GM13977 (cell line): ENCODE measurements at regions not wholly inside any gene's neighbourhood (a gene's known extent, or its start where the extent isn't known, plus 50 kb on each side); places are given as distances from the start of the nearest gene placed in this dataset.
"Not testable (repeated sequence)": the region's sequence is repeated elsewhere in the genome, so short reads cannot be mapped to it uniquely, and the experiment has no call there.

ENCODE experiments used
- DNase-seq: peaks from one replicate; pipeline ENCODE4 v3.0.0; 2012; ENCODE audit warnings: low spot score
- CTCF ChIP-seq: IDR thresholded peaks from 2 replicates; pipeline ENCODE4 v1.5.1; 2012; ENCODE audit warnings: mild to moderate bottlenecking, control low read depth; ENCODE audit not compliant: insufficient read depth; ENCODE audit errors: extremely low read depth, missing control alignments
- in situ Hi-C: fragments of 300-500 bp; cut with MboI; formaldehyde crosslinking; loops from one replicate; pipeline ENCODE4 v1.12.0; 2022; ENCODE audit warnings: low sequenced_read_pairs, low pct_unique_long_range_greater_than_20kb, mixed read lengths, inconsistent platforms; ENCODE audit not compliant: unreplicated experiment

GRCh38 chr12:116672842-116673516 lies 64.9 kb downstream of the SPRING1 start:
- in situ Hi-C loops: no loop called here
- no peak for DNase-seq
- no peak for TF ChIP-seq CTCF

GRCh38 chr12:116672010-116672409 lies 65.9 kb downstream of the SPRING1 start:
- no peak for DNase-seq
- in situ Hi-C loops: no loop called here
- no peak for TF ChIP-seq CTCF

GRCh38 chr12:116670859-116671258 lies 67.0 kb downstream of the SPRING1 start:
- in situ Hi-C loops: no loop called here
- no peak for TF ChIP-seq CTCF
- no peak for DNase-seq

- DNase-seq: no peak
- in situ Hi-C loops: no loop called here
- TF ChIP-seq CTCF: no peak
Observed at GRCh38 chr12:116667752-116668151, 70.1 kb downstream of the SPRING1 start.

- DNase-seq, in situ Hi-C loops: not testable (repeated sequence)
Observed at GRCh38 chr12:116666829-116667228, 71.0 kb downstream of the SPRING1 start.

- TF ChIP-seq CTCF: no peak
- in situ Hi-C loops: no loop called here
- DNase-seq: no peak
Observed at GRCh38 chr12:116666305-116666673, 71.6 kb downstream of the SPRING1 start.

GRCh38 chr12:116665666-116666304 lies 72.1 kb downstream of the SPRING1 start:
- in situ Hi-C loops: no loop called here
- no peak for TF ChIP-seq CTCF
- no peak for DNase-seq
